ENCODE measurements at regions not wholly inside any gene's neighbourhood (a gene's known extent, or its start where the extent isn't known, plus 50 kb on each side); places are given as distances from the start of the nearest gene placed in this dataset.

DNA sequence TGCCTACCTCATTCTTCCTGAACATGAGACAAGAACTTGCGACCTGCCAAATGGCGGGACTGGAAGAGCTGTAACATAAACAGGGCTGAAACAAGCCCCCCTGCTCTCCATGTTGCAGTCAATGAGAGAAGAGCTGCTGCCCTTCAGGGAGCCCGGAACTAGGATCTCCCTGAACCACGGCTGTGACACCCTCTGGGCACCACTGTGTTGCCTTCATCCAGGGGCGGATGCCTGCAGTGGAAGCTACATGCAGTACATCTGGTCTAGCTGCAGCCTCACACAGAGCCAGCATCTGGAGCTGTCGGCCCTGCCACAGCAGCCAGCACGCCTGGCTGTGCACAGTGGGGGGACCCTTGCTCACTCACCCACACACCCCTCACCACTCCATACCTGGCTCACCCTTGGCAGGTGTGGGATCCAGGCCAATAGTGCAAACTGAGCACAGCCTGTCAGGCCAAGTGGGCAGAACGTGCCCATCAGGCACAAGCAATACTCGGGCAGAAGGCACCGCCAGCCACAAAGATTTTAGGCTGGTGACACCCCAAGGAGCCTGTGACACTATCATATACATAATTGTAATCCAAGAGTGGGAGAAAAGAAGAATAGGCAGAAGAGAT lies 451.3 kb downstream of the HTR1B start:
- TF ChIP-seq, protein P1, sequence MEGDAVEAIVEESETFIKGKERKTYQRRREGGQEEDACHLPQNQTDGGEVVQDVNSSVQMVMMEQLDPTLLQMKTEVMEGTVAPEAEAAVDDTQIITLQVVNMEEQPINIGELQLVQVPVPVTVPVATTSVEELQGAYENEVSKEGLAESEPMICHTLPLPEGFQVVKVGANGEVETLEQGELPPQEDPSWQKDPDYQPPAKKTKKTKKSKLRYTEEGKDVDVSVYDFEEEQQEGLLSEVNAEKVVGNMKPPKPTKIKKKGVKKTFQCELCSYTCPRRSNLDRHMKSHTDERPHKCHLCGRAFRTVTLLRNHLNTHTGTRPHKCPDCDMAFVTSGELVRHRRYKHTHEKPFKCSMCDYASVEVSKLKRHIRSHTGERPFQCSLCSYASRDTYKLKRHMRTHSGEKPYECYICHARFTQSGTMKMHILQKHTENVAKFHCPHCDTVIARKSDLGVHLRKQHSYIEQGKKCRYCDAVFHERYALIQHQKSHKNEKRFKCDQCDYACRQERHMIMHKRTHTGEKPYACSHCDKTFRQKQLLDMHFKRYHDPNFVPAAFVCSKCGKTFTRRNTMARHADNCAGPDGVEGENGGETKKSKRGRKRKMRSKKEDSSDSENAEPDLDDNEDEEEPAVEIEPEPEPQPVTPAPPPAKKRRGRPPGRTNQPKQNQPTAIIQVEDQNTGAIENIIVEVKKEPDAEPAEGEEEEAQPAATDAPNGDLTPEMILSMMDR (IDR thresholded peaks at IDR 0.05; ENCODE audit: borderline replicate concordance, extremely low read depth, low read length, poor library complexity, severe bottlenecking): no peak
- TF ChIP-seq EZH2 (IDR thresholded peaks at IDR 0.05; ENCODE audit: borderline replicate concordance, low read depth, low read length, severe bottlenecking): no peak

All from DND-41 (cell line).